HK-2 (cell line): ENCODE measurements at regions not wholly inside any gene's neighbourhood (a gene's known extent, or its start where the extent isn't known, plus 50 kb on each side); places are given as distances from the start of the nearest gene placed in this dataset.

Experiments
- DNase-seq: peaks from one replicate; pipeline ENCODE4 v3.0.0-alpha.2; 2018; ENCODE audit not compliant: unreplicated experiment

DNA sequence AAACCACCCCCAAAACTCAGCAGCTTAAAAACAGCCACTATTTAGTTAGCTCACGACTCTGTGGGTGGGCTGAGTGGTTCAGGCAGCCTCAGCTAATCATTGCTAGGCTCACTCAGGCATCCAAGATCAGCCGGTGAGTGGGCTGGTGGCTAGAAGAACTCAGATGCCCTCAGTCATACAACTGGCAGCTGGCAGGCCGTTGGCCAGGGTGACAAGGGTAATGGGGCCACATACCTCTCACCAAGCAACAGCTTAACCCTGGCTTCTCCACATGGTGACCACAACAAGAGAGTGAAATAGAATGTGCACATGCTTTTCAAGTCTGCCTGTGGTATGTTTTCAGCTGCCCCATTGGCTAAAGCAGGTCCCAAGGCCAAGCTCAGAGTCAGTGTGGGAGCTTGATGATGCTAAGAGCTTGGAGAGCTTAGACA, 435.4 kb upstream of the TSHZ3 start:
- peak; percentile 4 for DNase-seq

DNA sequence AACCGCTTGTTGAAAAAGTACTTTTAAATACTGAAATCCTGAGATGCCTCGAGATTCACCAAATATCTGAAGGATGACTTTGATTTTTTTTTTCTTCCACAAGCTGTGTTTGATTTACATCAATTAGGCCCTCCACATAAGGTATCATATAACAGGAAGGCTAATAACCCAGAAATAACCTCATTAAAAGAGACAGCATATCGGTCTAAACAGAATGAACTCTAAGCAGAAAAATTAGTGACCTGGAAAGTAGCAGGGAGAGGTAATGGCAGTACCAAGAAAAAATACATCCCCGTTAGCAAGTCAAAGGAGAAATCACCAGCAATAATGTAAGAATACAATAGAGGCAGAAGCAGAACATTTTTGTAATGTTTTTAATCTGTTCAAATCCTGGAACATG, 452.4 kb upstream of the TSHZ3 start:
- DNase-seq: no peak

DNA sequence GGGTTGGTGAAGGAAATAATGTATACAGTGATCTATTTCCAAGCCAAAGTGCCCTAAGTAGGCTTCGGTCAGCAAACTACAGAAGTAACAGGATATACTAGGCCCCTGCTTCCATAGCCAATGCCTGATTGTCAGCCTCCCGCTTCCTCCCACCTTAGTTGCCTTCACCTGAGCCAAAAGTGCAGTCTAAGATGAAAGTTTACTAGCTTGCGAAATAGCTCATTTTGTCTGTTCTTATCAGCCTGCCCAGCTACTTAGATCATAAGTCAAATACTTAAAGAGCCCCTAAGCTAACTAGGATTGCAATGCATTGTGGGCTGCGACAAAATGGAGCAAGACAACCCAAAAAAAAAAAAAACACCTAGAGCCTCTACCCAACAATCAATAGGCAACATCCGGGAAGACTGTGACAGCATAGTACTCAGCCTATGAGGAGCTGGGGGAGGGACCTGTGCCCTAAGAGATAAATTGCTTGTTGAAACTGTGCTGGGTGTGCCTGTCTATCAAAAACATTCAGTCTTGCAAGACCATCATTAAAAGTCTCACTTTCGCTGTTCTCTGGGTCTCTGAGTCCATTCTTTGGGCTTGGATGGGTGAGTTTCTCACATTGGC, 454.7 kb upstream of the TSHZ3 start:
- no peak for DNase-seq

DNA sequence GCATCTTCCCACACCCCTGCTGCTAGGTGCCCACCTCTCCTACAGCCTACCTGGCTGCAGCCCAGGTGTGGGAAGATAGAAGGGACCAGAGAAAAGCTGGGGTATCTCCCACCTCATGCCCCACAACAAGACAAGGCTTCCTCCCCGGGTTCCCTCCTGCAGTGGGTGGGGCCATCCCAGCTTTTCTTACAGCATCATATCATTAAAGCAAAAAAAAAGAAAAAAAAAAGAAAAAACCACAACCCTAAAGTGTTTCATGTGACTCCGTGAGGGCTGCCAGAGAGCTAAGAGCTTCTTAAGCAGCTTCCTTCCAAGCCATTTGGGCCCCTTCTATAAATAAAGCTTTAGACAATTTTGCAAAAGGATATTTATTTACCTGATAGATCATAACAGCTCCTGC, 455.4 kb upstream of the TSHZ3 start:
- DNase-seq: no peak

DNA sequence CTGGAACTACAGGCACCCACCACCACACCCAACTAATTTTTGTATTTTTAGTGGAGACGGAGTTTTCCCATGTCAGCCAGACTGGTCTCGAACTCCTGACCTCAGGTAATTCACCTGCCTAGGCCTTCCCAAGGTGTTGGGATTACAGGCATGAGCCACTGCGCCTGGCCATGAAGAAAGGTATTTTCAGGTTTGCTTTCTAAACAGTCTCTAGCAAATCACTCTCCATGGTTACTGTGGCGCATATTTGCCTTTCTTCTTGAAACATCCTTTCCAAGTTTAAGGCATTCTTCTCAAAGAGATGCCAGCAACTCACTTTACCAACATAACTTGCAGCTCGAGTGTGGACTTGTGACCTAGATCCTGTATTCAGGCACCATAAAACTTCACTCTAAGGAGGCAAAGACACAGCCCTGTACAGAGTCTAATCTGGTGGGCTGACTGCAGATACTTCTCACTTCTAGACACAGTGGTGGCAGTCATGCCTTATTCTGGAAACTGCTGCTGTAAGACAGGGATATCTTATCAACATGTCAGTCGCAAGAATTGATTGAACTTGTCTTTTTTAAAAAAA, 461.4 kb upstream of the TSHZ3 start:
- no peak for DNase-seq

DNA sequence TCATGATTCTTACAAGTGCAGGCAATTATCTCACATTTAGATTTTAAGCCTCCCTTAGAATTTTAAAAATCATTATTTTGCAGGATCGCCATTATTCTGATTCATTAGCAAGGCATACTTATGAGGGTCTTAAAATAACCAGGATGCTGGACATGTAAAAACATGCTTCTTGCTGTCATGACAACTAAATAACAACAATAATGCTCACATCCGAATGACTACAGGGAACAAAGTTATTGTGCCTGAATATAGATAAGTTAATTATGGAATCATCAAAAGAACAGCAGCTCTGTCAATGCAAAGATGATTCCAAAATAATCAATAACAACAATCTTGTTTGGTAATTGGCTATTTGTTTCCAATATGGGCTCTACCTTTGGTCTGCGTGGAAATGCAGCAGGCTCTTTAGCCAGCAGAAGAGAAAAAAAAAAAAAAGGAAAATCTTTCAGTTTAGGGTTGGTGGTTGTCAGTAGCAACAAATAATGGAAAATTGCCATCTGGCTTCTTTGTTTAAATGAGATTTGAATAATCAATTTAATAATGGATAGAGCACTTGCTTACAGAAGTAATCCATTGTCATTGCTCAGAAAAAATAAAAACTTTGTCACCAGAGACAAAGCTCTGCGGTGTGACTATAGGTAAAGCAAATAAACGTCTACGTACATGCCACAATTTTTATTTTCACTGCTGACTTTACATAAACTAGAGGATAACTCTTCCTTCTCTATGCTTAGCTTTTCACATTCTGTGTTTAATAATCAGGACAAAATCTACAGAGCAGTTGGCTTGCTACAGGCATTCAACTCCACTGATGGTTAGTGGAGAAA, 468.9 kb upstream of the TSHZ3 start:
- DNase-seq: no peak

DNA sequence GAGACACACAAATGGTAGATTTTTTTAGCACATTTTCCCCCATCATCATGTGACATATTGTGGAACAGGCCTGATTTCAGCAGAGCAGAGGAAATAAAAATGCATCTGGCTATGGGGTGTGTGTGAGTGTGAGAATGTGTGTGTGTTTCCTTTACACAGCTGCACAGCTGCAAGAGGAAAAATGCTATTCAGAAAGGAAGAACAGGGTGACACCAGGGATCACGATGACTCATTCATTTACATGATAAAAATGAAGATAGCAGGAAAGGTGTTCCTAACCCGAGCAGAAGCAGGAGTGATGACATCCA, 469.5 kb upstream of the TSHZ3 start:
- no peak for DNase-seq

DNA sequence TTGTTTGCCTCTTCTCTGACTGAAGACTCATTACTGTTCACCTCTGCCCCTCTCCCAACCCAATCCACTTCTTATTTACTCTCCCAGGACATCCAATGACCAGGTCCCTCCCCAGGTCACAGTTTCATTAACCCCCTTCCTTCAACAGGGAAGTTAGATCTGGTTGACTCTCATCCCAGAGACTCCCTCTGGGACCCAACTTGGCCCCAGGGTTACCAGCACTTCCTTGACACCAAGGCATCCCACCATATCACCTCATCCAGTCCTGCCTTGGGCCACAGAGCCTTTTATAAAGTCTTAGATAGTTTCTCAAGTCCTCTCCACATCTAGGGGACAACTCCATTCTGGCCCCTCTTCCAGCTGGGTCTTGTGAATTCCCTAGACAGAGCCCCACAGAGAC, 470.6 kb upstream of the TSHZ3 start:
- no peak for DNase-seq

DNA sequence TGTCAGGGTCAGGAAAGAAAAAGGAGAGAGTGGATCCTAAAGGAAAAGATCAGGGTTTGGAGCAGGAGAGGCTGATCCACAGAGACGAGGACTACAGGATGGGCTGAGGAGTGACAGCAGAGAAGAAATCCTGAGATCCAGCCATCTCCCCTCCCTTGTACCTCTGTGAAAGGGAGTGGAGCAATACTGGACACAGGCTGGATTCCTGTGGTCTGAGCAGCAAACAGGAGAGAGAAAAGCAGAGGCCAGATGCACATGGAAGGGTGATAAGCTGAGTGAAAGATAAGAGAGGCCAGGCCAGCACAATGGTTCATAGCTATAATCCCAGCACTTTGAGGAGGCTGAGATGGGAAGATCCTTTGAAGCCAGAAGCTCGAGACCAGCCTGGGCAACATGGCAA, 472.1 kb upstream of the TSHZ3 start:
- DNase-seq: no peak

DNA sequence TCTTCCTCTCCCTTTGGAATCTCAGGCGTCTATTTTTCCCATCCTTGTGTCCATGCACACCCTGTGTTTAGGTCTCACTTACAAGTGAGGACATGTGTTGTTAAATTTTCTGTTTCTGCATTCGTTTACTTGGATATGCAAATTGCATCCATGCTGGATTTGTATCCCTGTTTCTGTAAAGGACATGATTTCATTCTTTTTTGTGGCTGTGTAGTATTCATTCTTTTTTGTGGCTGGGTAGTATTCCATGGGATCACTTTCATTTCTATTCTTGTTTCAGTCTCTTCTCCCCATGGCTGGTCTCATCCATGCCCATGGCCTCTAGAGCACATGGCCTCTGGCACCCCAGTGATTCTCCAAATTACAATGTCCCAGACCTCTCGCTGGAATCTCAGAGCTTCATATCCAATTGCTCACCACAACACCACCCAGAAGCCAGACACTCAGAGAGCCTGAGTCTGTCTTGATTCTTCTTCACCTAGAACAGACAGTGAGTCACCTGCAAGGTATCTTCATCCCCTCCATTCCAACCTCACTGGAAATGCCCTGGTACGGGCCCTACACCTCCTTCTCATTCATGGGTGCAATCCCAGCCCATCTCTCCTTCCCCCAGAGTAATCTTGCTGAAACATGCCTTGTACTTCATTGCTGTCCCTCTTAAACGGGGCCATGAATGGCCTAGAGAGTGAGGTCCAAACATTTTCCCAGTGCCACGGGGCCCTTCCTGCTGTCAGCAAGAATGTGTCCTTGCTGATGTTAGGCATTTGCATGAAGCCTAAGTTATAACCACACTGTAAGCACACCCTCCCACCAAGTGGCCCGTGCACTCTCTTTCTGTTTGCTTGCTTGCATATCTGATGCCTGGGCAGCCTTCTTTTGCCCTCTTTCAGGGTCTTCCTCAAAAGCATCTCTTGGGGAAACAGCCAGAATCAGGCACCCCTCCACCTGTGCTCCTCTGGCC, 476.2 kb upstream of the TSHZ3 start:
- DNase-seq: no peak

DNA sequence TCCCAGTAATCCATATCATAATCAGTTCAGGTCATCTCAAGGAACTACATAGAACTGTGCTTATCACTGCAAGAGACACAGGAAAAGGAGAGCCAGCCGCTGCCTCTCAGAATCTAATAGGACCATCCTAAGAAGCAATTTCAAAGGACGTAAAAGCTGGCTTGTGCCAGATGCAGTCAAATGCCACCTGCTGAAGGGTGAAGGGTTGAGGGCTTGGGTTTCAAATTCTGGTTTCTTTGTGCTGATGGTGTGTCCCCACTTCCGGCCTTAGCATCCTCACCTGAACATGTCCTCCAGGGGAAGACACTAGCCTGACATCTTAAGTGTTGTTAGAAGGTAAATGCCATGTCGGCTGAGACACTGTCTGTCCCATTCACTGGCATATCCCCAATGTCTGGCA, 477.1 kb upstream of the TSHZ3 start:
- no peak for DNase-seq

DNA sequence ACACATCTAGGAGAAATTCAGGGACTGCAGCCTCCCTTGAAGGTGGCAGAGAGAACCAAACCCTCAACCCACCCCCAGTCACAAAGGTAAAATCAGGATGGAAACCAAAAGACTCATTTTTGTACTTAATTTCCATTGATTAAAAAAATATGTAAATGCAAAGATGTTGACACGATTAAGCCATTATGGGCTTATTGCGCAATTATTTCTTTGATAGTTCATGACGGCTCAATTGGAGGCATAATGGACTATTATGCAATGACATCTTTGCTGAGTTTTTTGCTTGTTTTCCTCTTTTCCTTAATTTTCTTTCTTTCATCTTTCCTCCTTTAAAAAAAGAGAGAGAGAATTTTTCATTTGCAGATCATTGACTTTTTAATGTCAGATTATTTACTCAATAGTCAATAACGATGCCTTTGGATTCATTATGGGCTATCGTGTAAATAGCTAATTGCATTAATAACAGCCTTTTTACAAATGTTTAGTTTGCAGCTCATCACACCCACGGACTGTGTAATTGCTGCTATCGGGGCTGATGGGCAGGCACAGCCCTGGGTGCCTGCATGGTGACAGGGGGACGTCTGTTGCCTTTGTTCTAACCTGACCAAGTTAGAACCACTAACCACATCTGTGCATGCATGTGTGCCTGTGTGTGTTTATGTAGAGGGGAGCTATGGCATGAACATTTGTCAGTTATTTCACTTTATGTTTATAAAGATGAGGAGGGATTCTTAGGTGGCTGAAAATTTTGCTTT, 482.4 kb upstream of the TSHZ3 start:
- DNase-seq: no peak

DNA sequence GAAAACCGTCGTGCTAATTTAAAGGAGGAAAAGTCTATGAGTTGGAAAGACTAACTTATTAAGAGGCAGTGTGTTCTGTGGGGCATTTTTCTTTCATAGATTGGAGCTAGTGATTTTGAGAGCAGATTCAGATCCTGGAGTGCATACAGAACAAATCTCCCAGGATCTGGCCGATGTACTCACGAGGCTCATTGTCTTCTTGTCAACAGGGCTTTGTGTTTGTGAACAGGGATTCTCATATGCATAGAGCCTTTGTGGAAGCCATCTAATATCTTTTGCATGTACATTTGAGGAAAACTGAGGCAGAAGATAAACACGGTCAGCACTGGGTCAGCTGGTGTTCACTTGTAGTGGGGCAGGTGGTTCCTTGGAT, 482.9 kb upstream of the TSHZ3 start:
- DNase-seq: no peak

DNA sequence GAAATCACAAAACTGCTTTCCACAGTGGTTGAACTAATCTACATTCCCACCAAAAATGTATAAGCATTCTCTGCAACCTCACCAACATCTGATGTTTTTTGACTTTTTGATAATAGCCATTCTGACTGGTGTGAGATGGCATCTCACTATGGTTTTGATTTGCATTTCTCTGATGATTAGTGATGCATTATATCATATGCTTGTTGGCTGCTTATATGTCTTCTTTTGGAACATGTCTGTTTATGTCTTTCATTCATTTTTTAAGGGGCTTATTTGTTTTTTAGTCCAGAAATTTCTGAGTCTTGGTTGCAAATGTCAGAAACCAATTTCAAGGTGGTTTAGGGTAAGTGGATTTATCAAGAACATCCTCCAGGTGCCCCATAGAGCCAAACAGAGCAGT, 484.8 kb upstream of the TSHZ3 start:
- DNase-seq: no peak

DNA sequence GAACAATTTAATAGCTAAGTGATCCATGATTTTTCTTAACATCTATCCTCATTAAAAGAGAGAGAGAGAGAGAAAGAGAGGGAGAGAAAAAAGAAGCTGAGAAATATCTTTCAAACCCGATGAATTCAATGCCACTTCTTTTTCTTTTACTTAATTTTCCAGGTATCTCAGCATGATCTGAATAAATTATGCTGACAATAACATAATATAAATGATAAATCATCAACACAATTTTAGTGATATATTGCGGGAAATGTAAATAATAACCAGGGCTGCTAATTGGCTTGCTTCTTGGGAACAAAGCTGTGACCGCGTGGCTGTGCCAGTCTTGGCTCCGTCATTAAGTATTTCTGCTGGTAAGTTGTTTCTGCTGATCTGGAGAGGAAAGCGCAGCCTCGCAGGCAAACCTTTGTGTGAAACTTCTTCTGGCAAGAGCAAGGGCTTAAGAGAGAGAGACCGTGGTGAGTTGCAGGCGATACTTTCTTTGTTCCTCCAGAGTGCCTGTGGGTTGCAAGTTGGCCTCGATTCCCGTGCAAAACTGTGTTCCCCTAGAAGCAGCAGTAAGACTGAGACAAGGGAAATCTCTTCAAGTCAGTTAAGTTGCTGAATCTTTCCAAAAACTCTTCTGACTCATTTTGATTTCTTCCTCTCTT, 489.1 kb upstream of the TSHZ3 start:
- DNase-seq: no peak

DNA sequence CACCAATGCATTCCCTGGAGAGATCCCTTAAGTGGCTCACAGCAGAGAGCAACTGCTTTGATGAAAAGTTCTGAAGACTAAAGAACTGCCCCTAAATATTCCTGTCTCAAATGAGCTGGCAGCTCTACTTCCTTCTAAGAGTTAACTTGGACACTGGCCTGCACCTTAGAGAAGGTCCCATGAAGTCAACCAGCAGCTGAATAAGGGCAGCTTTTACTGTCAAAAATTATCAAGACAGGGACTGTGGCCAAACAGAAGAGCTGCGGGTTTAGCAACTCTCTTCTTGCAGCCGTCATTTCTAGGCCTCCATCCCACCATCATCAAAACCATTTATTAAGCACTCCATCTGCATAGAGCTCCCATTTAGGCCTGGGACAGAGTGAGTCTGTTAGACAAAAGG, 491.1 kb upstream of the TSHZ3 start:
- DNase-seq: no peak

DNA sequence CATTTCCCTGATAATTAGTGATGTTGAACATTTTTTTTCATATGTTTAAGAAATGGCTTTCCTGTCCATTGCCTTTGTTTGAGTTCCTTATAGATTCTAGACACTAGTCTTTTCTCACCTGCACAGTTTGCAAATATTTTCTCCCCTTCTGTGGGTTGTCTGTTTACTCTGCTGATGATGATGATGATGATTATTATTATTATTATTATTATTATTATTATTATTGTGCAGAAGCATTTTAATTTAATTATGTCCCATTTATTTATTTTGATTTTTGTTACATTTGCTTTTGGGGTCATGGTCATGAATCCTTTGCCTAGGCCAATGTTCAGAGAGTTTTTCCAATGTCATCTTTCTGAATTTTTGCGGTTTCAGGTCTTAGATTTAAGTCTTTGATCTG, 492.5 kb upstream of the TSHZ3 start:
- DNase-seq: no peak

DNA sequence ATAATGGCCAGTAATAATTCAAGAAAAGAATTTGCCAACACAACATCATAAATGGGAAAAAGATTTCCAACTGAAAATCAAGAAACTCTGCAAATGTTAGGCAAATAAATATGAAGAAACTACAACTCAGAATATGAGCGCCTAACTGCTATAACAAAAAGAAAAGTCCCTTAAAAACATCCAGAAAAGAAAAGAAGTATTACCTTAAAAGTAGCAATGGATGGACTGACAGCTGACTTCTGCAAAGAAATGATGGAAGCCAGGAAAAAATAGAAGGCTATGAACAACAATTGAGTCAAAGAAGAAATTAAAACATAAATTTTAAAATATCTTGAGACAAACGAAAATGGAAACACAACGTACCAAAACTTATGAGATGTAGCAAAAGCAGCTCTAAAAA, 482.3 kb upstream of the ZNF507 start:
- no peak for DNase-seq

DNA sequence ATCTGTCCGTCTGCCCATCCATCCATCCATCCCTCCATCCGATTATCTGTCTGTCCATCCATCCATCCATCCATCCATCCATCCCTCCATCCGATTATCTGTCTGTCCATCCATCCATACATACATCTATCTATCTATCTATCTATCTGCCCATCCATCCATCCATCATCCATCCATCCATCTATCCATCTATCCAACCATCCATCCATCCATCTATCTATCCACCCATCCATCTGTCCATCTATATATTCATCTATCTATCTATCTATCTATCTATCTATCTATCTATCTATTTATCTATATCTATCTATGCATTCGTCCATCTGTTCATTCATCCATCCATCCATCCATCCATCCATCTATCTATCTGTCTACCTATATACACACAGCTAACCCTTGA, 471.1 kb upstream of the ZNF507 start:
- DNase-seq: no peak

DNA sequence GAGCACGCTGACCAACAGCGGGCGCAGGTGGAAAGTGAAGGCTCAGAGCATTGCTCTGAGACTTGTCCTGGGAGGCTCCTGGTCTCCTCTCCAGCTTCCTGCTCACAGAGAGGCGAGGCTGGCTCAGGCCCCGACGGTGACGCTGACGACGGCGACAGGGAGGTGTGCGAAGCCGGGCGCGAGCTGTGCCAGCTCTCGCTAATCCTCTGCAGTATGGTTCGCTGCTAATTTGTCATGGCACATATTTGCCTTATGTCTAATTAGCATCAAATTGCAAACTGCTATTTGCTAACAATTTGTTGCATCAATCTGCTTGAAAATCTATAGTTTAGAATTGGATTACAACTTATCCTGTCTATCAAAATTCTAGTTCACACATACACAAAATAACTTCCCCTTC, 469.8 kb upstream of the ZNF507 start:
- no peak for DNase-seq

DNA sequence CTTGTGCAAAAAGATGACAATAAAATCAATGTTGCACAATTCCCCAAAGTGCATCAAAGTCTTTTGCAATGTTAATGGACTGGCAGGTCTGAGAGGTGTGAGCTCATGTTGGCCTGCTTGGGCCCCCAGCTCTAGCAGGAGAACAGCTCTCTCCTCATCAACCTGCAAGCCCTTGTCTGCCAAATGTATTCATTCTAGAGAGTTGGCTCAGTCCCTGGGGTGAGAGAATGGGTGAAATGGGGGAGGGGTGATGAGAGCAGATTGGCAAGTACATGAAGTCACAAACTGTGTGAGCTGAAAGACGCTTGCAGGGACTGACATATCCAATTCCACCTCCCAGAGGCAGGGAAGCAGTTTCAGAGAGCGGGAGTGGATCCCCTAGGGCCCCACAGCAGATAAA, 465.1 kb upstream of the ZNF507 start:
- DNase-seq: no peak
